ENCODE measurements at regions not wholly inside any gene's neighbourhood (a gene's known extent, or its start where the extent isn't known, plus 50 kb on each side); places are given as distances from the start of the nearest gene placed in this dataset.

DNA sequence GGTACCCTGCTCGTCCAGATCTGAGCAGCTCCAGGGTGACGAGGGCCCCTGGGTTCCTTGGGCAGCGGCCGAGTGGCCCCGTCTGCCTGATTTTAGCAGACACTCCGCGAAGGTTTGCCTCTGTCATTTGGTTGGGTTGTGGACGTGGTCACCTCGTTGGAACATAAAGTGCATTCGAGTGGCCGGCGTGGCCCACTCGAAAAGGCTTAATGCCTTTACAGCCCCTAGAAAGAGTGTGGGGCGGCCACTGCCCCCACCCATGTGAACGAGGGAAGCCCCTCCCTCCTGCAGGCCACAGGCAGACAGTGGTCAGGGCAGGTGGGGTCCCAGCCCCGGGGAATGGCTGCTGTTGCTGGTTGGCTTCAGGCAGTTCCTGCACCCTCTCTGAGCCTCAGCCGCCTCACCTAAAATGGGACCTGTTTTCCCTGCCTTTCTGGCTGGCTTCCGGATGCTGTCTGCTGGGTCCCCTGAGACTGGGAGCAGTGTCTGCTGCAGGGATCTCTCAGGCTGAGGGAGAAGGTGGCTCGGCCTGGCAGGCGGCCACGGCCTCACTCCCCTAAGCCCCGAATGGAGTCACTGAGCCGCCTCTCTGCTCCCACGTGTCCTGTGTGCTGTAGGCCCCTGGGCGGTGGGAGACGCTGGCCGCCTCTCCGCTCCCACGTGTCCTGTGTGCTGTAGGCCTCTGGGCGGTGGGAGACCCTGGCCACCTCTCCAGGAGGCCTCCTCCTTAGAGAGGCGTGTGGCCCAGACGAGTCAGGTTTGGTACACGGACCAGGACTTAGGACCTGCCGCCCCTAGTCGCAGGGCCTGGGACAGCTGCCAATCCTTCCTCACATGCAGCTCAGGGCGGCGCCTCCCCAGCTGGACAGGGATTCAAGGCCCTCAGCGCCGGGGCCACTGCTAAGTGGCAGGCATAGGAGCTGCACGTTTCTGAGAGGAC, 233.0 kb downstream of the ERMARD start:
- H3K4me3 ChIP-seq = no peak overlapping the region

GRCh38 chr6:169983651-169984050, 232.2 kb downstream of the ERMARD start:
- Histone ChIP-seq H3K4me1 (ENCODE audit: insufficient read depth) (no peaks in the 10 kb centered on the region), H3K79me2 (ENCODE audit: insufficient read depth) (no peaks in the 10 kb centered on the region), H2AFZ (no peak overlapping the region), H3K27ac (no peak overlapping the region), H3K9me2 (ENCODE audit: insufficient read depth) (no peaks in the 10 kb centered on the region), H3K27me3 (replicated peaks; ENCODE audit: insufficient read depth) (no peaks in the 10 kb centered on the region; the same call in 1 of the 2 replicates), H3K4me2 (ENCODE audit: unreplicated experiment) (no peak overlapping the region), H3K36me3 (ENCODE audit: low read depth) (no peaks in the 10 kb centered on the region), H3K9me3 (ENCODE audit: low read depth) (no peaks in the 10 kb centered on the region), H3F3A (ENCODE audit: insufficient read depth) (no peaks in the 10 kb centered on the region), H3K4me3 (no peak overlapping the region), H4K20me1 (ENCODE audit: insufficient read depth) (no peaks in the 10 kb centered on the region), H3K9ac (no peak overlapping the region)
- 81 to 82% methylated on average over 10 of the region's 10 CpGs for WGBS, 2 experiments (ENCODE audit: low coverage in 1 of 2, low lambda C conversion rate in 2 of 2, missing lambda C conversion rate in 2 of 2)
- no peak for DNase-seq
- in situ Hi-C loops (cut with MboI) = no loop called here
- no peak for TF ChIP-seq EZH2phosphoT487 (IDR thresholded peaks at IDR 0.05; ENCODE audit: insufficient read depth, low read depth)
- no peak for TF ChIP-seq EZH2 (IDR thresholded peaks at IDR 0.05; ENCODE audit: insufficient read depth, poor library complexity, severe bottlenecking)

More for the DNA sequence above, 233.0 kb downstream of the ERMARD start:
- Histone ChIP-seq H2AFZ (no peak overlapping the region), H3K4me1 (ENCODE audit: insufficient read depth) (no peaks in the 10 kb centered on the region), H3K36me3 (ENCODE audit: low read depth) (no peaks in the 10 kb centered on the region), H3K9me2 (ENCODE audit: insufficient read depth) (no peaks in the 10 kb centered on the region), H3K27ac (no peak overlapping the region), H3K9ac (no peak overlapping the region), H3K4me2 (ENCODE audit: unreplicated experiment) (no peak overlapping the region), H3K79me2 (ENCODE audit: insufficient read depth) (no peaks in the 10 kb centered on the region), H4K20me1 (ENCODE audit: insufficient read depth) (no peaks in the 10 kb centered on the region), H3K9me3 (ENCODE audit: low read depth) (no peaks in the 10 kb centered on the region), H3K27me3 (replicated peaks; ENCODE audit: insufficient read depth) (no peaks in the 10 kb centered on the region; the same call in 1 of the 2 replicates), H3F3A (ENCODE audit: insufficient read depth) (no peaks in the 10 kb centered on the region)
- 77 to 80% methylated on average over 35 to 38 of the region's 40 CpGs for WGBS, 2 experiments (ENCODE audit: low coverage in 1 of 2, low lambda C conversion rate in 2 of 2, missing lambda C conversion rate in 2 of 2)
- in situ Hi-C loops (cut with MboI) = no loop called here
- no peak for TF ChIP-seq EZH2 (IDR thresholded peaks at IDR 0.05; ENCODE audit: insufficient read depth, poor library complexity, severe bottlenecking)
- no peak for DNase-seq

- TF ChIP-seq EZH2 (IDR thresholded peaks at IDR 0.05; ENCODE audit: insufficient read depth, poor library complexity, severe bottlenecking) (no peak), EZH2phosphoT487 (IDR thresholded peaks at IDR 0.05; ENCODE audit: insufficient read depth, low read depth) (no peak)
- Histone ChIP-seq H3K4me1 (ENCODE audit: insufficient read depth) (no peaks in the 10 kb centered on the region), H4K20me1 (ENCODE audit: insufficient read depth) (no peaks in the 10 kb centered on the region), H3K9me3 (ENCODE audit: low read depth) (no peaks in the 10 kb centered on the region), H3K79me2 (ENCODE audit: insufficient read depth) (no peaks in the 10 kb centered on the region), H3K9ac (no peak overlapping the region), H3K36me3 (ENCODE audit: low read depth) (no peaks in the 10 kb centered on the region), H3K4me3 (no peak overlapping the region), H3K27me3 (replicated peaks; ENCODE audit: insufficient read depth) (no peaks in the 10 kb centered on the region; the same call in 1 of the 2 replicates), H3F3A (ENCODE audit: insufficient read depth) (no peaks in the 10 kb centered on the region), H3K9me2 (ENCODE audit: insufficient read depth) (no peaks in the 10 kb centered on the region), H3K4me2 (ENCODE audit: unreplicated experiment) (no peak overlapping the region), H2AFZ (no peak overlapping the region), H3K27ac (no peak overlapping the region)
- in situ Hi-C loops (cut with MboI) = no loop called here
- DNase-seq = no peak
- 72 to 74% methylated on average over 29 to 31 of the region's 31 CpGs for WGBS, 2 experiments (ENCODE audit: low coverage in 1 of 2, low lambda C conversion rate in 2 of 2, missing lambda C conversion rate in 2 of 2)
Measured at GRCh38 chr6:169982461-169983386, 231.3 kb downstream of the ERMARD start.

DNA sequence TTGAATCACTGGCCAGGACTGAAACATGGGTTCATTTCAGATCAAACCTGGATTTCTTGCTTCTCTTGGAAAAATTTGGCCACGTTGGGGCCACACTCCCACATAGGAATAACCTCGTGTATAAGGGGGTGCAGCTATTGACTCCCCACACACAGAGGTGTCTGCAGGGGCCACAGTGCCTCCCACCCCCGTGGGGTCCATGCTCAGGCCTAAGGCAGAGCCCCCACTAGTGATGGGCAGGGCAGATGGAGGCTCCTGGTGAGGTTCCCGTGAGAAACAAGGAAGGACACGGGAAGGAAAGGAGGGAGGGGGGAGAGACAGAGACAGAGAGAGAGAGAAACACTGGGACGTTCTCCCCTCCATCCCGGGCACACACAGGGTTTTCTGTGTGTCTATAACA, 230.5 kb downstream of the ERMARD start:
- H3K9ac ChIP-seq = no peak overlapping the region
- in situ Hi-C loops (cut with MboI) = no loop called here
- WGBS, 2 experiments (ENCODE audit: low coverage in 1 of 2, low lambda C conversion rate in 2 of 2, missing lambda C conversion rate in 2 of 2) = 41 to 45% methylated on average over 7 of the region's 7 CpGs
- no peaks in the 10 kb centered on the region for H3F3A ChIP-seq (ENCODE audit: insufficient read depth)
- no peaks in the 10 kb centered on the region for H3K4me1 ChIP-seq (ENCODE audit: insufficient read depth)
- H4K20me1 ChIP-seq (ENCODE audit: insufficient read depth) = no peaks in the 10 kb centered on the region
- H3K4me3 ChIP-seq = no peak overlapping the region
- no peaks in the 10 kb centered on the region for H3K9me3 ChIP-seq (ENCODE audit: low read depth)
- no peaks in the 10 kb centered on the region for H3K9me2 ChIP-seq (ENCODE audit: insufficient read depth)
- H3K36me3 ChIP-seq (ENCODE audit: low read depth) = no peaks in the 10 kb centered on the region
- no peak for TF ChIP-seq EZH2 (IDR thresholded peaks at IDR 0.05; ENCODE audit: insufficient read depth, poor library complexity, severe bottlenecking)
- TF ChIP-seq EZH2phosphoT487 (IDR thresholded peaks at IDR 0.05; ENCODE audit: insufficient read depth, low read depth) = no peak
- H3K27me3 ChIP-seq (replicated peaks; ENCODE audit: insufficient read depth) = no peaks in the 10 kb centered on the region; the same call in 1 of the 2 replicates
- H3K27ac ChIP-seq = no peak overlapping the region
- no peak overlapping the region for H2AFZ ChIP-seq
- DNase-seq = no peak
- H3K4me2 ChIP-seq (ENCODE audit: unreplicated experiment) = no peak overlapping the region
- no peaks in the 10 kb centered on the region for H3K79me2 ChIP-seq (ENCODE audit: insufficient read depth)
